ENCODE measurements at regions not wholly inside any gene's neighbourhood (a gene's known extent, or its start where the extent isn't known, plus 50 kb on each side); places are given as distances from the start of the nearest gene placed in this dataset.

- TF ChIP-seq, protein P1, sequence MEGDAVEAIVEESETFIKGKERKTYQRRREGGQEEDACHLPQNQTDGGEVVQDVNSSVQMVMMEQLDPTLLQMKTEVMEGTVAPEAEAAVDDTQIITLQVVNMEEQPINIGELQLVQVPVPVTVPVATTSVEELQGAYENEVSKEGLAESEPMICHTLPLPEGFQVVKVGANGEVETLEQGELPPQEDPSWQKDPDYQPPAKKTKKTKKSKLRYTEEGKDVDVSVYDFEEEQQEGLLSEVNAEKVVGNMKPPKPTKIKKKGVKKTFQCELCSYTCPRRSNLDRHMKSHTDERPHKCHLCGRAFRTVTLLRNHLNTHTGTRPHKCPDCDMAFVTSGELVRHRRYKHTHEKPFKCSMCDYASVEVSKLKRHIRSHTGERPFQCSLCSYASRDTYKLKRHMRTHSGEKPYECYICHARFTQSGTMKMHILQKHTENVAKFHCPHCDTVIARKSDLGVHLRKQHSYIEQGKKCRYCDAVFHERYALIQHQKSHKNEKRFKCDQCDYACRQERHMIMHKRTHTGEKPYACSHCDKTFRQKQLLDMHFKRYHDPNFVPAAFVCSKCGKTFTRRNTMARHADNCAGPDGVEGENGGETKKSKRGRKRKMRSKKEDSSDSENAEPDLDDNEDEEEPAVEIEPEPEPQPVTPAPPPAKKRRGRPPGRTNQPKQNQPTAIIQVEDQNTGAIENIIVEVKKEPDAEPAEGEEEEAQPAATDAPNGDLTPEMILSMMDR (conservative IDR thresholded peaks at IDR 0.05) = no peak
- no peak for TF ChIP-seq ZFX (IDR thresholded peaks at IDR 0.05)
Observed at GRCh38 chr18:10235661-10235952, 218.8 kb upstream of the APCDD1 start.
